Renal cortex interstitium (tissue), 11 donors: ENCODE measurements at regions not wholly inside any gene's neighbourhood (a gene's known extent, or its start where the extent isn't known, plus 50 kb on each side); places are given as distances from the start of the nearest gene placed in this dataset.

Experiments
- DNase-seq, 11 donors: peaks; one replicate each; pipeline ENCODE4 v3.0.0-alpha.2; 2013; ENCODE audit warnings: low read depth in 9 of 11, low spot score in 4 of 11; ENCODE audit errors: extremely low read depth in 1 of 11

GRCh38 chr2:217666338-217666737, 336.5 kb downstream of the TNS1 start:
- no peak for DNase-seq

GRCh38 chr2:217664761-217665160, 338.0 kb downstream of the TNS1 start:
- no peak for DNase-seq

- DNase-seq: no peak
Observed at GRCh38 chr2:217662984-217663602, 339.7 kb downstream of the TNS1 start.

DNA sequence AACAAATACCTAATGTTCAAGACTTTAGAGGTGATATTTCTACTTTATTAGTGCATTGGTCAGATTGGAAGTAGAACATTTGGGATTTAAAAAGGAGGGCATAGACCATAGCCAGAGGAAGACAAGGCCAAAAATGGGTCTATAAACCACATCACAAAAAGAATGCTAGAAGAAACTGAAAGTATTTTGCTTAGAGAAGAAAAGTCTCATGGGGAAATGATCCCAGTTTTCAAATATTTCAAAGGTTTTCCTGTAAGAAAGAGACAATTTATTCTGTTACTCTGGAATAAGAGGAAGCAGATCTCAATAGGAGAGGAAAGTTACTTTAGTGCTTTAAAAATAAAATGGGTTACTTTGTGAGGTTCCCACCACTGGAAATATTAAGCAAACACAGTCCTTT, 341.4 kb downstream of the TNS1 start:
- no peak for DNase-seq

DNA sequence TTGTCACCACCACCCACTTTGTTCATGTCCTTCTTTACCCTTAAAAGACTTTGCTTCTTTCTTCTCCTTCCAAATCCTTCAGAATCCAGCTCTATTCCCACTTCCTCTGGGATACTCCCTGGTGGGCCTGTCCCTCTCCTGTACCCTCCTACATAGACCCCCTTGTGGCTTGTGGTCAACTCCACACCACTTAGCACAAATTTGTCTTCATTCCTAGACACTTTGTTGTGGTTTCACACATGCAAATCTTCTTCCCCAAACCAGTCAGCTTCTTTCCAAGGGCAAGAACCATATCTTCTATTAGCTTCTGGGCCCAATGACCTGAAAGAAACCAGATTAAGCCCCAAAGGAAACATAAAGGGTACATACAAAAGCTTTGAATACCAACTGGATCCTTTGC, 342.4 kb downstream of the TNS1 start:
- no peak for DNase-seq

- DNase-seq: no peak
Observed at GRCh38 chr2:217658806-217659205, 344.0 kb downstream of the TNS1 start.

DNA sequence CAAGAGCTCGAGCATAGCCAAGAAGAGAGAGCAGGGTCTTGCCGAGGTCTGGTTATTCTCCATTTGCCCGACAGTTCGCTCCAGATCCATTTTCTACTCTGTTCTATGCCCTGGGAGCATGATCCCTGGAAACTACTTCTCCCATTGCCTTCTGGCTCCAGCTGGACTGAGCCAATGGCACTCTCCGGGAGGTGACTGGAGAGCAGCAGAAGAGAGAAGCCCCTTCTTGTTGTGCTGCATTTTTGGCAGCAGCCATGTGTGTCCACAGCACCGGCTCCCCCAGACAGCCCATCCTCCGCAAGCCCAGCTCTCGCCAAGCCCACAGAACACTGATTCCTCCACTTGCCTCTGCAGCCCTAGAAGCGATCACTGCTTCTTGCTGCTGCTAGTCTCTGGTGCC, 345.5 kb downstream of the TNS1 start:
- DNase-seq: no peak

DNA sequence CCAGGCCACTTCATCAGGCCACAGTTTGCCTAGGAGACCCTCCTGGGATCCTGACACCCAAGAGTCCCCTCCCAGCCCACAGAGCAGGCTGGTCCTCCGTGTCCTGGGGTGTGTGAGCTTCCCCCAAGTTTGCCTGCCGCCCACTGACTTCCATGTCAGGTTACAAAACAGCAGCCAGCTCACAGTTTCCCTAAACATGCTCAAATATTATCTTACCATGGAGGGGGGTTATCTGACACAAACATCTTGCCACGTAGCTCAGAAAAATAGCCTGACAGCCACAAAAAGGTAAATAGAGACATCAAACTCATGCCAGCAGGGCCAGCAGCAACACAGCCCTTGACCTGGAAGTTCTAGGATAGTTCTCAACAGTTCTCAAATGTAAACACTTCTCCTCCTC, 346.5 kb downstream of the TNS1 start:
- no peak for DNase-seq

- no peak for DNase-seq
Observed at GRCh38 chr2:217655651-217656050, 347.1 kb downstream of the TNS1 start.

GRCh38 chr2:217654168-217654567, 348.6 kb downstream of the TNS1 start:
- no peak for DNase-seq

GRCh38 chr2:217652761-217653639, 349.8 kb downstream of the TNS1 start:
- no peak for DNase-seq

- DNase-seq: peak; percentile 53 to 92 (median 72)
Observed at GRCh38 chr2:217650716-217651360, 352.0 kb downstream of the TNS1 start.

- no peak for DNase-seq
Observed at GRCh38 chr2:217650229-217650628, 352.6 kb downstream of the TNS1 start.

DNA sequence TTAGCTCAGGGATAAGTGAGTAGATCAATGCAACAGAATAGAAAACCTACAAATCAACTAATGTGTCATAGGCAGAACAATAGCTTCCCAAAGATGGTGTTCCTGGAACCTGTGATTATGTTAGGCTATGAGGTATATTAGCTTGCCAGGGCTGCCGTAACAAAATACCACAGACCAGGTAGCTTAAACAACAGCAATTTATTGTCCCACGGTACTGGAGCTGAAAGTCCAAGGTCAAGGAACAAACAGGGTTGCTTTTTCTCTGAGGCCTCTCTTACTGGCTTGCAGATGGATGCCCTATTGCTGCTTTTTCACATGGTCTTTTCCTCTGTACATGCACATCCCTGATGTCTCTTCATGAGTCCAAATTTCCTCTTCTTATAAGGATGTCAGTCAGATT, 354.9 kb downstream of the TNS1 start:
- no peak for DNase-seq

- no peak for DNase-seq
Observed at GRCh38 chr2:217647226-217647625, 355.6 kb downstream of the TNS1 start.

DNA sequence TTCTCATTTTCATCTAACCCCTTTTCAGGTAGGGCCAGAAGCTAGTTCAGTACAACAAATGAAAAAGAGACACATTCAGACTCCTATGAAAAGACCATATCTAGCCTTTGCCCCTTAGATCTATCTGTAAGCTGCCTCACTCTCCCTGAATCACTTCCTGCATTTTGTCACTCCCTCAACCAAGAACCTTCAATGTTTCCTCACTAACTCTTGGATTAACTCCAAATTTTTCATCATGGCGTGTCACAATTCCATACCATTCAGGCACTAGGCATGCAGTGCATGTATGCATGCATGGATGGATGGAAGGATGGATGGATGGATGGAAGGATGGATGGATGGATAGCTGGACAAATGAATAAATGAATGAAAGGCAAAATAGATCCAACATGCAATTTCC, 356.9 kb downstream of the TNS1 start:
- DNase-seq: no peak

DNA sequence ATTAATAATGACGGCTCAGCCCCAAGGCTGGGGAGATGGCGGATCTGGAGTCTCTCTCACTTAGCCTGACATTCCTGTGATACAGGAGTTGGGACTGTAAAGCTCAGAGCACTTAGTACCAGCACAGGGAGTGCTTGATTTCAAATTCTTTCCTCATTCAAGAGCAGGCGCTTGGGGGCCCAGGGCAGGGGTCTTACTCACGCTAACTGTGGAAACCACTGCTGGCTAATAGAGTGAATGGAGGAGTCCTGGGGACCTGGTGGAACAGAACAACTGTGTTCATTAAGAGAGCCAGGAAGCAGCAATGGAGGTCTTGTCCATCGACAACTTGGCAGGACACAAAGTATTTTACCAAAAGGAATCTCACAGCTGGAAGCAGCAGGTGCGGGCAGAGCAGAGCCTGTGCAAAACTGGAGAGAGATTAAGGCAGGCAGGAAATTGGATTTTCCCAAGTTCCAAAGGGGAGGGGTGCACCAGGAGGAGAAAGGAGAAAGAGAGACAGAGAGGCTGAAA, 358.9 kb downstream of the TNS1 start:
- no peak for DNase-seq

DNA sequence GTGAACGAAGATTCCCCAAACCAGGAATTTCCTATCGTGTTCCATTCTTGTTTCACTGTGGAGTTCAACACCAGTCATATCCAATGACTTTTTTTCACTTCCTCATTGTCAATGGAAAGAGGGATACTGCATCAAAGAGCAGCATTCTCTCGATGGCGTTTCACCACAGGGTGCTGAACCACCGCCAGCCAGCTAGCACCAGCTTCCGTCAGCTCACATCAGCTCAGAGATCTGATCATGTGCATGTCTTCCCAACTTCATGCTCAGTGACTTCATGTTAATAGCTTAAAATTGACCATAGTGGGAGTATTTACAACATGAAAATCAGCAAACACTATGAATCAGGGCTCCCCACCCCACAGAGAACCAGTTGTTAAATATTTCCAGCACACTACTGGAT, 359.9 kb downstream of the TNS1 start:
- no peak for DNase-seq

GRCh38 chr2:217641960-217642359, 360.8 kb downstream of the TNS1 start:
- no peak for DNase-seq

DNA sequence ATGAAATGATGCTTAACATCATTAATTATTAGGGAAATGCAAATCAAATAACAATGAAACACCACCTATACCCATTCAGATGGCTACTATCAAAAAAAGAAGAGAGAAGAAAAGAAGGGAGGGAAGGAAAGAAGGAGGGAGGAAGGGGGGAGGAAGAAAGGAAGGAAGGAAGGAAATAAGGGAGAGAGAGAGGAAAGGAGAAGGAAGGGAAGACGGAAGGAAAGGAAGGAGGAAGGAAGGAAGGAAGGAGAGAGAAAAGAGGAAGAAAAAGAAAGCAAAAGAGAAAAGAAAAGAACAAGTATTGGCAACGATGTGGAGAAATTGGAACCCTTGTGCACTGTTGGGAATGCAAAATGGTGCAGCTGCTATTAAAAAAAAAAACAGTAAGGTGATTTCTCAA, 363.3 kb downstream of the TNS1 start:
- no peak for DNase-seq
